WTC11 (cell line): ENCODE measurements at regions not wholly inside any gene's neighbourhood (a gene's known extent, or its start where the extent isn't known, plus 50 kb on each side); places are given as distances from the start of the nearest gene placed in this dataset.

Experiments used
- ATAC-seq: fragments of 200-7000 bp; cut with Tn5 transposase; 2 replicates; pipeline ENCODE4 v1.10.0; 2021; ENCODE audit warnings: mild to moderate bottlenecking, moderate library complexity
- CTCF ChIA-PET: fragments of 300-600 bp; sonication (Branson Sonifier 250); formaldehyde crosslinking; loops from one replicate; lab custom pipeline; 2021; ENCODE audit warnings: antibody characterized with exemption; lab: Charles Lee
- POLR2A ChIA-PET: fragments of 350-600 bp; sonication (Branson Sonifier 250); formaldehyde crosslinking; loops from one replicate; lab custom pipeline; 2021; ENCODE audit warnings: antibody characterized with exemption; lab: Charles Lee
- DNase-seq: peaks from one replicate; pipeline ENCODE4 v3.0.0; 2021; ENCODE audit warnings: low spot score
- H3K27ac Mint-ChIP-seq: 2 replicates; pipeline ENCODE4 v1.8.0; 2021; ENCODE audit warnings: mixed read lengths
- H3K27me3 Mint-ChIP-seq: 2 replicates; pipeline ENCODE4 v1.8.0; 2021; ENCODE audit warnings: low read depth, mild to moderate bottlenecking, moderate library complexity, mixed read lengths
- H3K36me3 Mint-ChIP-seq: 2 replicates; pipeline ENCODE4 v1.8.0; 2021; ENCODE audit warnings: mixed read lengths
- H3K4me1 Mint-ChIP-seq: 2 replicates; pipeline ENCODE4 v1.8.0; 2022; ENCODE audit warnings: mixed read lengths
- H3K4me3 Mint-ChIP-seq: 2 replicates; pipeline ENCODE4 v1.8.0; 2021; ENCODE audit warnings: mild to moderate bottlenecking, moderate library complexity, mixed read lengths
- H3K9me3 Mint-ChIP-seq: 2 replicates; pipeline ENCODE4 v1.8.0; 2021; ENCODE audit warnings: mixed read lengths
- CTCF ChIP-seq: fragments of 200-600 bp; IDR thresholded peaks from 2 replicates; pipeline ENCODE4 v1.8.0; 2022; ENCODE audit warnings: antibody characterized with exemption
- E2F1 ChIP-seq: sonication (generic); formaldehyde crosslinking; IDR thresholded peaks from 2 replicates; pipeline ENCODE4 v1.8.0; 2022; ENCODE audit warnings: mild to moderate bottlenecking, missing genetic modification reagents
- E2F4 ChIP-seq: sonication (generic); formaldehyde crosslinking; IDR thresholded peaks from 2 replicates; pipeline ENCODE4 v1.8.1; 2022; ENCODE audit warnings: low read depth, mild to moderate bottlenecking, moderate library complexity, missing genetic modification reagents, borderline replicate concordance
- EMX1 ChIP-seq: fragments of 250-450 bp; sonication (Bioruptor Pico); IDR thresholded peaks from 2 replicates; pipeline ENCODE4 v1.8.0; 2021; ENCODE audit warnings: mild to moderate bottlenecking
- ETV6 ChIP-seq: sonication (generic); formaldehyde crosslinking; IDR thresholded peaks from 2 replicates; pipeline ENCODE4 v1.8.1; 2022; ENCODE audit warnings: mild to moderate bottlenecking, missing genetic modification reagents
- FOXP1 ChIP-seq: sonication (generic); formaldehyde crosslinking; IDR thresholded peaks from 2 replicates; pipeline ENCODE4 v1.8.0; 2022; ENCODE audit warnings: missing genetic modification reagents, mild to moderate bottlenecking, moderate library complexity, borderline replicate concordance
- GABPB1 ChIP-seq: sonication (generic); formaldehyde crosslinking; IDR thresholded peaks from 2 replicates; pipeline ENCODE4 v1.8.1; 2023; ENCODE audit warnings: mild to moderate bottlenecking, missing genetic modification reagents
- JUN ChIP-seq: sonication (generic); formaldehyde crosslinking; IDR thresholded peaks from 2 replicates; pipeline ENCODE4 v1.8.0; 2023; ENCODE audit warnings: mild to moderate bottlenecking, missing genetic modification reagents
- NFE2L1 ChIP-seq: sonication (generic); formaldehyde crosslinking; IDR thresholded peaks from 2 replicates; pipeline ENCODE4 v1.8.1; 2023; ENCODE audit warnings: missing genetic modification reagents
- NR2C2 ChIP-seq: sonication (generic); formaldehyde crosslinking; IDR thresholded peaks from 2 replicates; pipeline ENCODE4 v1.8.0; 2022; ENCODE audit warnings: mild to moderate bottlenecking, missing genetic modification reagents
- PRDM15 ChIP-seq: sonication (generic); formaldehyde crosslinking; IDR thresholded peaks from 2 replicates; pipeline ENCODE4 v1.8.0; 2022; ENCODE audit warnings: missing genetic modification reagents
- SMAD4 ChIP-seq: sonication (generic); formaldehyde crosslinking; IDR thresholded peaks from 2 replicates; pipeline ENCODE4 v1.8.0; 2022; ENCODE audit warnings: mild to moderate bottlenecking, missing genetic modification reagents
- ZBTB21 ChIP-seq: sonication (generic); formaldehyde crosslinking; IDR thresholded peaks from 2 replicates; pipeline ENCODE4 v1.8.1; 2023; ENCODE audit warnings: mild to moderate bottlenecking, missing genetic modification reagents, borderline replicate concordance
- ZBTB43 ChIP-seq: sonication (generic); formaldehyde crosslinking; IDR thresholded peaks from 2 replicates; pipeline ENCODE4 v1.8.1; 2023; ENCODE audit warnings: mild to moderate bottlenecking, missing genetic modification reagents
- ZNF121 ChIP-seq: sonication (generic); formaldehyde crosslinking; IDR thresholded peaks from 2 replicates; pipeline ENCODE4 v1.8.0; 2023; ENCODE audit warnings: missing genetic modification reagents
- ZNF423 ChIP-seq: fragments of 250-450 bp; sonication (Bioruptor Pico); IDR thresholded peaks from 2 replicates; pipeline ENCODE4 v2.1.2; 2022; ENCODE audit warnings: mild to moderate bottlenecking, moderate library complexity
- TF ChIP-seq, protein P1 (sequence below): sonication (generic); formaldehyde crosslinking; IDR thresholded peaks from 2 replicates; pipeline ENCODE4 v1.8.0; 2022; ENCODE audit warnings: mild to moderate bottlenecking, missing genetic modification reagents
- TF ChIP-seq, protein P2 (sequence below): fragments of 250-450 bp; sonication (Bioruptor Pico); conservative IDR thresholded peaks from 2 replicates; pipeline ENCODE4 v1.9.0; 2021; ENCODE audit warnings: mild to moderate bottlenecking

DNA sequence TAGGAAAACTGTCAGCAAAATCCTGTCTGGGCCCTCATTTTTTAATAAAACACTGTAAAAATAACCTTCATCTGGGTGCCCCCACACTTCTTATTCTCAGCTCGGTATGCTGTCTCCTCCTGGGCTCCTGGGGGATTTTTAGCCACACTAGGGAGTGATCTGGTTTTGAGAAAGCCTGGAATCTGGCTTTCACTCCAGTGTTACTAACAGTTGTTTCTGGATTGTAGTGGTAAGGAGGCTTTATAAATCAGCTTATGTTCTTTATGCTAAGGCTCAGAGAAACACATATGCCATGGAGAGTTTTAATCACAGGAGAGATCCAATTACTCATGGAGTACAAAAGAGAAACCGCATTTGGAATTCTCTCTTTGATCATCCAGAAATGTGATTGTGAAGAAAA is 744.3 kb upstream of the SOX11 start (continued):
- no peak for TF ChIP-seq GABPB1 (CRISPR knock-in tag)
- no peak for TF ChIP-seq SMAD4
- TF ChIP-seq ZNF121 (CRISPR knock-in tag) = no peak

GRCh38 chr2:4951368-4951767 is 740.8 kb upstream of the SOX11 start:
- H3K36me3 Mint-ChIP-seq = peaks cover 77% of the 10 kb centered on the region
- H3K27ac Mint-ChIP-seq = no peak overlapping the region
- ChIA-PET CTCF (no interaction called here), POLR2A (no interaction called here)
- no peaks in the 10 kb centered on the region for H3K4me1 Mint-ChIP-seq
- no peak for ATAC-seq
- H3K9me3 Mint-ChIP-seq = peaks cover 77% of the 10 kb centered on the region
- TF ChIP-seq JUN (CRISPR knock-in tag) (no peak), PRDM15 (CRISPR knock-in tag) (no peak), ZBTB21 (CRISPR knock-in tag) (no peak), FOXP1 (CRISPR knock-in tag) (no peak), CTCF (no peak), NFE2L1 (CRISPR knock-in tag) (no peak), E2F1 (CRISPR knock-in tag) (no peak)
- TF ChIP-seq, protein P1, sequence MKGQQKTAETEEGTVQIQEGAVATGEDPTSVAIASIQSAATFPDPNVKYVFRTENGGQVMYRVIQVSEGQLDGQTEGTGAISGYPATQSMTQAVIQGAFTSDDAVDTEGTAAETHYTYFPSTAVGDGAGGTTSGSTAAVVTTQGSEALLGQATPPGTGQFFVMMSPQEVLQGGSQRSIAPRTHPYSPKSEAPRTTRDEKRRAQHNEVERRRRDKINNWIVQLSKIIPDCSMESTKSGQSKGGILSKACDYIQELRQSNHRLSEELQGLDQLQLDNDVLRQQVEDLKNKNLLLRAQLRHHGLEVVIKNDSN (CRISPR knock-in tag) = no peak
- TF ChIP-seq, protein P2, sequence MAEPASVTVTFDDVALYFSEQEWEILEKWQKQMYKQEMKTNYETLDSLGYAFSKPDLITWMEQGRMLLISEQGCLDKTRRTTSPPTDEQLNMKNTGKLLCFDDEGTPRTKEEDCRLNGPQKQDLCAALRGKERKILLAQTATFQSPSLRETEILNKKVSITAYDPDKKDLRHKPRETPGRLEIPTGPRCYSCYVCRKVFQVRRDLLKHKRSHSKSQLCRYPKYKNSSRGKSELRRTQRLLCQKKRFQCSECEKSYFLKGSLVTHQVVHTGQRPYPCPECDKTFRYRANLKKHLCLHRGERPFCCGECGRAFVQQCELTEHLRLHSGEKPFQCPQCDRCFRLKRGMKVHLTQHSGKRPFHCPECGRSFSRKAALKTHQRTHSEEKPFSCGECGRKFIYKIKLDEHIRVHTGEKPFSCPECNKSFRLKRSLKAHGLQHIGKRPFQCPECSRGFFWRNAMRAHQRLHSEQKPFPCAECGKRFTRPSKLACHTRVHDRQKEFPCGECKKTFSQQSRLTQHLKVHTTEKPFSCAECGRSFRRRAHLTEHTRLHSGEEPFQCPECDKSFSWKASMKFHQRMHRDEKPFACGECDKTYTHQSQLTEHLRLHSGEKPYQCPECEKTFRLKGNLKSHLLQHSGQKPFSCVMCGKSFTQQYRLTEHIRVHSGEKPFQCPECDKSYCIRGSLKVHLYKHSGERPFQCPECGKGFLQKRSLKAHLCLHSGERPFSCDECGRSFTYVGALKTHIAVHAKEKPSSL = no peak
- no peak overlapping the region for H3K4me3 Mint-ChIP-seq
- no peak for DNase-seq
- H3K27me3 Mint-ChIP-seq = peaks cover 10% of the 10 kb centered on the region

DNA sequence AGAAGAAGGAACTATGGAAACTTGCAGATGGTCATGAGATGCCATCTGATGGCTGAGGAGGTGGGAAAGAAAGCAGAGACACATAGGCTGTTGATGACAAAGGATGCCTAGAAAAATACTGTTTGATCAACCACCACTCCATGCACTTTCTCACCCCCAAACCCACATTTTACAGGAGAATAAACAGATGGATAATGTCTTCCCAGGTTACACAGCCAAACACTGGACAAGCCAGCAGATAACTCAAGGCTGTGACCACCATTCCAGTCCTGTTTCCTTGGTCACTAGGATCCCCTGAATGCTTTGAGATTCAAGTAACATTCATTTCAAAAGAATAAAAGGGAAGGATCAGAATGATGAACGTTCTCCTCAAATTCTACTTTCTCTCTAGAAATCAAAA is 733.0 kb upstream of the SOX11 start:
- Mint-ChIP-seq H3K27me3 (peaks cover 3% of the 10 kb centered on the region; the same call in 1 of the 2 replicates), H3K9me3 (peaks cover 86% of the 10 kb centered on the region), H3K36me3 (peaks cover 77% of the 10 kb centered on the region), H3K27ac (no peak overlapping the region), H3K4me1 (no peaks in the 10 kb centered on the region), H3K4me3 (no peak overlapping the region)
- ChIA-PET CTCF (no interaction called here), POLR2A (no interaction called here)
- ATAC-seq (no peak), DNase-seq (no peak)
- no peak for TF ChIP-seq NR2C2 (CRISPR knock-in tag)
- no peak for TF ChIP-seq ZNF423 (CRISPR knock-in tag)
- no peak for TF ChIP-seq ETV6 (CRISPR knock-in tag)
- no peak for TF ChIP-seq E2F4 (CRISPR knock-in tag)
- TF ChIP-seq, protein P1 (CRISPR knock-in tag) = no peak
- TF ChIP-seq CTCF = no peak
- TF ChIP-seq EMX1 (CRISPR knock-in tag) = no peak
- TF ChIP-seq ZBTB43 (CRISPR knock-in tag) = no peak
